HepG2 (cell line): ENCODE measurements at regions not wholly inside any gene's neighbourhood (a gene's known extent, or its start where the extent isn't known, plus 50 kb on each side); places are given as distances from the start of the nearest gene placed in this dataset.

Source experiments
- ATAC-seq: fragments of 200-7000 bp; cut with Tn5 transposase; 3 replicates; pipeline ENCODE4 v1.9.1; 2020; ENCODE audit warnings: mild to moderate bottlenecking, moderate library complexity
- BruUV-seq: library from RNA; stranded (reverse); fragments of 400-500 nt; replicated peaks from 2 replicates; lab custom pipeline; 2021; lab: Mats Ljungman, UMichigan
- CTCF ChIA-PET: fragments of 300-600 bp; formaldehyde crosslinking; extraction: SDS; loops from one replicate; lab custom pipeline; 2021; ENCODE audit warnings: low total read pairs, inconsistent platforms, low intra/inter-chr PET ratio; lab: Yijun Ruan, JAX
- POLR2A ChIA-PET: fragments of 350-600 bp; sonication (Branson Sonifier 250); formaldehyde crosslinking; loops from one replicate; lab custom pipeline; 2020; ENCODE audit warnings: antibody characterized with exemption, inconsistent platforms; lab: Yijun Ruan, JAX
- DNase-seq: peaks from one replicate; pipeline ENCODE4 v3.0.0-alpha.2; 2015; ENCODE audit warnings: low spot score
- FAIRE-seq: peaks from 3 replicates; lab custom pipeline; 2011; peaks lifted over from hg19 to GRCh38; lab: Jason Lieb, UNC
- H2AFZ ChIP-seq: one replicate; pipeline ENCODE4 v1.6.1; 2011; ENCODE audit warnings: low read length, inconsistent platforms
- H3K27ac ChIP-seq: fragments of 300-600 bp; 3 replicates; pipeline ENCODE4 v1.8.0; 2011; ENCODE audit warnings: mixed run types, mild to moderate bottlenecking, mixed read lengths, low read length, inconsistent platforms; ENCODE audit not compliant: insufficient read depth; ENCODE audit errors: extremely low read length
- H3K27me3 ChIP-seq, 2 experiments: fragments of 200-600 bp in 1 of 2; 2 replicates in 1 of 2; 3 replicates in 1 of 2; pipeline versions ENCODE4 v1.6.0 to v1.8.0; 2011; ENCODE audit warnings: low read length in 2 of 2, mild to moderate bottlenecking in 2 of 2, moderate library complexity in 2 of 2, inconsistent platforms in 1 of 2; ENCODE audit not compliant: insufficient read depth in 2 of 2, control insufficient read depth in 1 of 2
- H3K36me3 ChIP-seq, 2 experiments: fragments of 200-600 bp in 1 of 2; replicated peaks in 1 of 2; 2 replicates in 1 of 2; 3 replicates in 1 of 2; pipeline versions ENCODE4 v1.5.1 to v1.8.0; 2011; ENCODE audit warnings: low read length in 2 of 2, inconsistent platforms in 1 of 2; ENCODE audit not compliant: insufficient read depth in 2 of 2, control insufficient read depth in 1 of 2
- H3K4me1 ChIP-seq: 2 replicates; pipeline ENCODE4 v1.5.1; 2012; ENCODE audit warnings: low read length, inconsistent platforms; ENCODE audit not compliant: insufficient read depth
- H3K4me2 ChIP-seq: 2 replicates; pipeline ENCODE4 v1.6.0; 2011; ENCODE audit warnings: low read depth, low read length, inconsistent platforms
- H3K4me3 ChIP-seq, 3 experiments: fragments of 200-600 bp in 1 of 3; sonication (generic), shearing (Covaris generic) in 1 of 3; replicated peaks in 1 of 3; 2 replicates each; pipeline ENCODE4 v1.5.1; 2011 to 2016; ENCODE audit warnings: low read length in 3 of 3, inconsistent platforms in 2 of 3, low read depth in 2 of 3, mild to moderate bottlenecking in 2 of 3, control low read depth in 1 of 3, mixed read lengths in 1 of 3; ENCODE audit not compliant: insufficient read depth in 1 of 3
- H3K79me2 ChIP-seq: one replicate; pipeline ENCODE4 v1.6.1; 2011; ENCODE audit warnings: low read length, inconsistent platforms; ENCODE audit not compliant: insufficient read depth
- H3K9ac ChIP-seq: 2 replicates; pipeline ENCODE4 v1.6.0; 2011; ENCODE audit warnings: mild to moderate bottlenecking, low read depth, low read length, inconsistent platforms; ENCODE audit not compliant: insufficient read depth
- H3K9me3 ChIP-seq: 2 replicates; pipeline ENCODE4 v1.5.1; 2012; ENCODE audit warnings: mild to moderate bottlenecking, low read length
- H4K20me1 ChIP-seq: 2 replicates; pipeline ENCODE4 v1.6.0; 2011; ENCODE audit warnings: inconsistent platforms, mild to moderate bottlenecking, low read length, moderate library complexity; ENCODE audit not compliant: insufficient read depth
- FOXM1 ChIP-seq: sonication (generic); formaldehyde crosslinking; IDR thresholded peaks from 2 replicates; pipeline ENCODE4 v1.5.0; 2020; ENCODE audit warnings: missing genetic modification reagents
- HNF4A ChIP-seq: sonication (generic); formaldehyde crosslinking; IDR thresholded peaks from 2 replicates; pipeline ENCODE4 v1.4.0; 2020; ENCODE audit warnings: missing genetic modification reagents
- KLF16 ChIP-seq, 2 experiments: sonication (generic) in 1 of 2; formaldehyde crosslinking in 1 of 2; IDR thresholded peaks; 2 replicates each; pipeline versions ENCODE4 v1.6.1 to v1.8.0; 2016 to 2023; ENCODE audit warnings: missing genetic modification reagents in 2 of 2, missing compliant biosample characterization in 1 of 2
- MED1 ChIP-seq: sonication (generic); formaldehyde crosslinking; IDR thresholded peaks from 2 replicates; pipeline ENCODE4 v1.4.0; 2020; ENCODE audit warnings: missing genetic modification reagents
- NONO ChIP-seq, 2 experiments: fragments of 450-650 bp in 1 of 2; sonication (generic) in 1 of 2; formaldehyde crosslinking in 1 of 2; IDR thresholded peaks in 1 of 2; conservative IDR thresholded peaks in 1 of 2; 2 replicates each; pipeline versions ENCODE4 v1.6.1 to v1.8.0; 2017 to 2022; ENCODE audit warnings: mild to moderate bottlenecking in 1 of 2, missing genetic modification reagents in 1 of 2, moderate library complexity in 1 of 2
- PRMT3 ChIP-seq: sonication (generic); formaldehyde crosslinking; IDR thresholded peaks from 2 replicates; pipeline ENCODE4 v1.8.1; 2022; ENCODE audit warnings: low read depth, mild to moderate bottlenecking, moderate library complexity, missing genetic modification reagents, borderline replicate concordance
- ZBTB34 ChIP-seq: sonication (generic); formaldehyde crosslinking; IDR thresholded peaks from 2 replicates; pipeline ENCODE4 v1.8.0; 2022; ENCODE audit warnings: mild to moderate bottlenecking, missing genetic modification reagents
- in situ Hi-C: cut with HindIII; loops from 2 replicates; pipeline ENCODE4 v1.10.0; 2017; ENCODE audit warnings: low pct_unique_long_range_greater_than_20kb; ENCODE audit not compliant: extremely low pct_ligation_motif_present
- intact Hi-C: fragments of 100-400 bp; cut with micrococcal nuclease; formaldehyde crosslinking; loops from one replicate; pipeline ENCODE4 v1.10.0; 2022; ENCODE audit not compliant: unreplicated experiment
- TF ChIP-seq, protein P1 (sequence below): sonication (generic); formaldehyde crosslinking; IDR thresholded peaks from 2 replicates; pipeline ENCODE4 v1.5.0; 2020; ENCODE audit warnings: missing genetic modification reagents, mild to moderate bottlenecking, borderline replicate concordance

- Histone ChIP-seq H3K4me2 (no peak overlapping the region), H2AFZ (no peak overlapping the region), H3K4me1 (no peaks in the 10 kb centered on the region), H3K9ac (no peak overlapping the region), H3K27me3 (no peaks in the 10 kb centered on the region), H3K79me2 (no peaks in the 10 kb centered on the region), H4K20me1 (no peaks in the 10 kb centered on the region), H3K9me3 (no peaks in the 10 kb centered on the region), H3K36me3 (no peaks in the 10 kb centered on the region), H3K4me3 (no peak overlapping the region), H3K27ac (no peak overlapping the region)
- intact Hi-C loops = no loop called here
- BruUV-seq = no TSS peak
- ChIA-PET CTCF (no interaction called here), POLR2A (no interaction called here)
- TF ChIP-seq PRMT3 (CRISPR knock-in tag) = no peak
- TF ChIP-seq KLF16 (CRISPR knock-in tag; IDR thresholded peaks at IDR 0.05) = no peak
- no peak for TF ChIP-seq FOXM1 (CRISPR knock-in tag)
- TF ChIP-seq, protein P1, sequence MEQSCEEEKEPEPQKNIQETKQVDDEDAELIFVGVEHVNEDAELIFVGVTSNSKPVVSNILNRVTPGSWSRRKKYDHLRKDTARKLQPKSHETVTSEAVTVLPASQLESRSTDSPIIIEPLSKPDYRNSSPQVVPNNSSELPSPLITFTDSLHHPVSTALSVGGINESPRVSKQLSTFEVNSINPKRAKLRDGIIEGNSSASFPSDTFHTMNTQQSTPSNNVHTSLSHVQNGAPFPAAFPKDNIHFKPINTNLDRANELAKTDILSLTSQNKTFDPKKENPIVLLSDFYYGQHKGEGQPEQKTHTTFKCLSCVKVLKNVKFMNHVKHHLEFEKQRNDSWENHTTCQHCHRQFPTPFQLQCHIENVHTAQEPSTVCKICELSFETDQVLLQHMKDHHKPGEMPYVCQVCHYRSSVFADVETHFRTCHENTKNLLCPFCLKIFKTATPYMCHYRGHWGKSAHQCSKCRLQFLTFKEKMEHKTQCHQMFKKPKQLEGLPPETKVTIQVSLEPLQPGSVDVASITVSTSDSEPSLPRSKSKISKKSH (CRISPR knock-in tag) = no peak
- no peak for TF ChIP-seq MED1
- no peak for TF ChIP-seq NONO (IDR thresholded peaks at IDR 0.05)
- no peak for TF ChIP-seq NONO (CRISPR knock-in tag; conservative IDR thresholded peaks at IDR 0.05)
- no peak for TF ChIP-seq HNF4A (CRISPR knock-in tag)
- no peak for TF ChIP-seq ZBTB34 (CRISPR knock-in tag)
- DNase-seq (no peak), FAIRE-seq (no peak), ATAC-seq (no peak)
- in situ Hi-C loops = no loop called here
These were observed 144.4 kb upstream of the EPHA3 start for GRCh38 chr3:88963003-88963402.
